Muscle layer of duodenum (tissue), 2 donors: ENCODE measurements at regions not wholly inside any gene's neighbourhood (a gene's known extent, or its start where the extent isn't known, plus 50 kb on each side); places are given as distances from the start of the nearest gene placed in this dataset.

Experiments
- H3K27ac ChIP-seq: one replicate; pipeline ENCODE4 v1.7.0; 2013; ENCODE audit warnings: mild to moderate bottlenecking, low read length
- H3K27me3 ChIP-seq: one replicate; pipeline ENCODE4 v1.7.0; 2013; ENCODE audit warnings: low read depth, mild to moderate bottlenecking, control low read depth, low read length
- H3K36me3 ChIP-seq, 2 donors: one replicate each; pipeline ENCODE4 v1.7.0; 2013; ENCODE audit warnings: low read length in 2 of 2, control low read depth in 1 of 2, mild to moderate bottlenecking in 1 of 2; ENCODE audit not compliant: insufficient read depth in 2 of 2, control insufficient read depth in 1 of 2
- H3K4me1 ChIP-seq, 2 donors: one replicate each; pipeline ENCODE4 v1.7.0; 2013; ENCODE audit warnings: low read length in 2 of 2, mild to moderate bottlenecking in 2 of 2, control low read depth in 1 of 2, moderate library complexity in 1 of 2; ENCODE audit not compliant: insufficient read depth in 2 of 2, control insufficient read depth in 1 of 2
- H3K4me3 ChIP-seq, 2 donors: one replicate each; pipeline ENCODE4 v1.7.0; 2013; ENCODE audit warnings: low read length in 2 of 2, low read depth in 1 of 2, mild to moderate bottlenecking in 1 of 2
- H3K9me3 ChIP-seq, 2 donors: one replicate each; pipeline ENCODE4 v1.7.0; 2013; ENCODE audit warnings: low read length in 2 of 2, control low read depth in 1 of 2, mild to moderate bottlenecking in 1 of 2; ENCODE audit not compliant: control insufficient read depth in 1 of 2
- donor health status: healthy.

DNA sequence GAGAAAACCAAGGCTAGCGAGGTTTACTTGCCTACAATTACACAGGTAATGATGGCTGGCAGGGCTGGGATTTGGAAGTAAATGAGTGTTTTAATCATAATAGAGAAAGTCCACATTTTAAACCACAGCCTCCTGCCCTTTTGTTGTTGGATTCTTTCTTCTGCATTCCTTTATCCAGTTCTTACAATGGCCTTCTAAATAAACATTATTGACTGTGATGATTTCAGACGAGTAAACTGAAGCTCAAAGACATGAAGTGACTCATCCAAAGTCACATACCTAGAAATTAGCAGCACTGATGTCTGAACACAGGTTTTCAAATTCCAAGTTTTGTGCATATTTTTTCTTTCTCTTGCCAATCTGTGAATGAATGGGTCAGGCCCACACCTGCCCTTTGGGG lies 51.2 kb upstream of the C1QTNF7 start:
- Histone ChIP-seq H3K9me3 (no peaks in the 10 kb centered on the region), H3K27me3 (no peaks in the 10 kb centered on the region), H3K27ac (no peak overlapping the region), H3K4me1 (no peaks in the 10 kb centered on the region), H3K4me3 (no peak overlapping the region), H3K36me3 (no peaks in the 10 kb centered on the region)
